ENCODE measurements at regions not wholly inside any gene's neighbourhood (a gene's known extent, or its start where the extent isn't known, plus 50 kb on each side); places are given as distances from the start of the nearest gene placed in this dataset.

DNA sequence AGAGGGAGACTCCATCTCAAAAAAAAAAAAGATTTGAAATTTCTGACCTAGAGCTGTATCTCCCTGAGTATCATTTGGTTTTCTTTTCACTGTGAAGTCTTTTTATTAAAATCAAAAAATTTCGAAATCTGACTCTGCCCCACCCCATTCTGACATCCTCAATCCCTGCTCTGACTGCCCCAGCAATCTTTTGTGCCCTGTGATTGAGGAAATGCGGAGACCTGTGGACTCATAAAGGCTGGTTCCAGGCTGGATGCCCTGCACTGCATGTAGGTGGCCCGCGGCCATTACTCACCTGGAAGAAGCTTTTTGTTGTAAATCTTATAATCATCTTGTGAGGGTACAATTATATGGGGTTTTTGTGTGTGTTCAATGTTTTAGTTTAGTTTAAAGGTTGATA is 147.3 kb upstream of the SEMA6D start:
- Histone ChIP-seq H3K27me3 (ENCODE audit: control insufficient read depth, insufficient read depth, low read length) (no peaks in the 10 kb centered on the region), H3K36me3 (replicated peaks; ENCODE audit: control insufficient read depth, insufficient read depth, low read length) (no peaks in the 10 kb centered on the region), H3K4me3 (ENCODE audit: insufficient read depth, low read depth, low read length) (no peak overlapping the region)
- peak; percentile 31 for DNase-seq

DNA sequence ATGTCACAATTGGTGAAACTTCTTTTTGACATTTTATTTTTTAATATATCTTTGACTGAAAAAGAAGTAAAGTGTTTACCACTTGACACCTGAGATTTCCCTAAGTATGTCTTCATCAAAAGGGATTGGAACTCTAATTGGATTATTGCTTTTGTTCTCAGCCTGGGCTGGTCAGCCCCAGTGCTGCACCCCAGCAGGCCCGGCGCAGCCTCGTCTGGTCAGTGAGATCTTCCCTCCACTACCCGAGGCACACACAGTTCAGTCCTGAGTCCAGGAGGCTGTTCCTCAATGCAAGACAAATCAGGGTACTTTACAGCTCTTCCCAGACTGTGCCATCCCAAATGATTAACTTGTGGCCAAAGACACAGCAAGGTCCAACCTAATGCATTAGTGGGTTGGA is 146.9 kb upstream of the SEMA6D start:
- H3K4me3 ChIP-seq (ENCODE audit: insufficient read depth, low read depth, low read length), result no peak overlapping the region
- H3K27me3 ChIP-seq (ENCODE audit: control insufficient read depth, insufficient read depth, low read length), result no peaks in the 10 kb centered on the region
- no peaks in the 10 kb centered on the region for H3K36me3 ChIP-seq (replicated peaks; ENCODE audit: control insufficient read depth, insufficient read depth, low read length)
- no peak for DNase-seq

DNA sequence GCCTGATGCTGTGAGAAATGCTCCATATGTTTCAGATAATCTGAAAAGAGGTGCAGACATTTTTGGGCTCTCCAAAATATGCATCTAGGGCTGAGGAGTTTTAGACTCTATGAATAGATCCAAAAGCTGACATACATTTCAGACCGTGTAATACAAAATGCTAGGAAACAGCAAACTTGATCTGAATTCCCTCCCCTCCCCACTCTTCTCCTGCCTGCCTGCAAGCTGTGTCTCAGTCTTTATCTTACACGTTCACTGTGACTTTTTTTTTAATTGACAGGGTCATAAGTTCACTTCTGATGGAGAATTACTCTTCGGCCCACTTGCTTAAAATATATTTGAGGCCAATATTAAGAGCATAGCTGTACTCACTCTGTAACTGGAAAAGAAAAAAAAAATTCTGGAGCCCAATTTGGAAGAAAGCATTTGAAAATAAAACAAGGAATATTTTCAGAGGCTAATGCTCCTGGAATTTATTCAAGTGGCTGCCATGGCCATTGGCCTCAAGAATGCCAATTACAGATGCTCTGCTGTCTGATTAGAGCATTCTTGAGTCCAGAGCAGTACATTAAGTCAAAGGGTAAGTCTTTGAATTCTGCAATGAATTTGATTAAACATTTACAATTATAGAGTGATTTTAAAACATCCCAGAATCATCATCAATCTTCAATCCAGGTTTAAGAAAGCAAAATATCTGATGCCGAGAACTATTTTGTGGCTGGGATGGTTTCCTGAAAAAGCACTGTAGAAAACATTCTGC is 146.2 kb upstream of the SEMA6D start:
- Histone ChIP-seq H3K36me3 (replicated peaks; ENCODE audit: control insufficient read depth, insufficient read depth, low read length) (no peaks in the 10 kb centered on the region), H3K27me3 (ENCODE audit: control insufficient read depth, insufficient read depth, low read length) (no peaks in the 10 kb centered on the region), H3K4me3 (ENCODE audit: insufficient read depth, low read depth, low read length) (no peak overlapping the region)
- DNase-seq, result no peak

DNA sequence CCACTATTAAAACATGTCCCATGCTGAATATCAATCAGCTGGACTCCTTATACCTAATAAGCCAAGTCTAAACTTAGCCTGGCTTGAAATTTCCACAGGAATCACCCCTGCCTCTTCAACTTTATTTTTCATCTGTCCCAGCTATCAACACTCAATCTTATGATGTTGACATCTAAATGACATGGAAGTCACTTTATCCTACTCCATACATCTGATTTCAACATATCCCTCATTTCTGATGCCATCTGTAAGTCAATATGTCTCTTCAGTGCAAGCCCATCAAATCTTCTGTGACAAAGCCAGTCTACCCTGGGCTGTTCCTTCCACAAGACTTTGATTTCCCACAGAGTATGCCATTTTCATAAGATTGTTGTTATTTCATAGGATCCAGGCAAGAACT is 143.6 kb upstream of the SEMA6D start:
- Histone ChIP-seq H3K36me3 (replicated peaks; ENCODE audit: control insufficient read depth, insufficient read depth, low read length) (no peaks in the 10 kb centered on the region), H3K4me3 (ENCODE audit: insufficient read depth, low read depth, low read length) (no peak overlapping the region), H3K27me3 (ENCODE audit: control insufficient read depth, insufficient read depth, low read length) (no peaks in the 10 kb centered on the region)
- DNase-seq, result no peak

DNA sequence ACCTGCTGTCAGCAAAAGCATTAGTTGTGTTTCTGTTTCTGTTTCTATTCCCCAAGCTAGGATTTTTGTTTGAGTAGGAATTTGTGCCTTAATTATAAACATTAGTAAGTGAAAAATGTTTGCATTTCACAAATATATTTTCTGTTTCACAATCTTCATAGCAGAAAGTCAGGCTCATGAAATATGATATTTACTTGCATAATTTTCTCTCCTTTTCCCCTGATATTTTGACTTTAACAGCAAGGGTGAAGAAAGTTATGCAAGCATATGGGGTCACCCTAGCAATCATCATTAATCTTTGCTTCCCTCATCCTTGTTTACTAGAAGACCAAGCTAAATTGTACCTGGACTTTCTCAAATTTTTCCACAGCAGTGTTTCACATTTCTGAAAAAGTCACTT is 140.3 kb upstream of the SEMA6D start:
- H3K27me3 ChIP-seq (ENCODE audit: control insufficient read depth, insufficient read depth, low read length), result no peaks in the 10 kb centered on the region
- H3K4me3 ChIP-seq (ENCODE audit: insufficient read depth, low read depth, low read length), result no peak overlapping the region
- no peak for DNase-seq
- H3K36me3 ChIP-seq (replicated peaks; ENCODE audit: control insufficient read depth, insufficient read depth, low read length), result no peaks in the 10 kb centered on the region

DNA sequence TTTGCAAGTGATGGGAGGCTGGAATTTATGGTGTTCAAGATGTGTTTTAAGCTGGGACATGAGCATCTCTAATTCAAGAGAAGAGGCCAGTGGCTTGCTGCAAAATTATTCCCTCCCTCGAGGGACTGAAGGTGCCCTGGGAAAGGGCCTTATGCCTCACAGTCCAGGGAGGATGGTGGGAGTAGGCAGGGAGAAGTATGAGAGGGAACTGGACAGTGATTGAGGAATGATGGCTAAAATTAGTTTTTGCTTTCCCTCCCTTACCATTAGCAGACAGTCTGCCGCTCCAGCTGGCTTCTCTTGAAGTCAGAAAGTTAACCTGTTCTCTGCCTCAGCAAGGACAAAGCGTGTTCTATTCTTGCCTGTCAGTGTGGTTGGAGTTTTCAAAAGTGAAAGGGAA is 139.8 kb upstream of the SEMA6D start:
- no peak overlapping the region for H3K4me3 ChIP-seq (ENCODE audit: insufficient read depth, low read depth, low read length)
- no peak for DNase-seq
- no peaks in the 10 kb centered on the region for H3K36me3 ChIP-seq (replicated peaks; ENCODE audit: control insufficient read depth, insufficient read depth, low read length)
- H3K27me3 ChIP-seq (ENCODE audit: control insufficient read depth, insufficient read depth, low read length), result no peaks in the 10 kb centered on the region

DNA sequence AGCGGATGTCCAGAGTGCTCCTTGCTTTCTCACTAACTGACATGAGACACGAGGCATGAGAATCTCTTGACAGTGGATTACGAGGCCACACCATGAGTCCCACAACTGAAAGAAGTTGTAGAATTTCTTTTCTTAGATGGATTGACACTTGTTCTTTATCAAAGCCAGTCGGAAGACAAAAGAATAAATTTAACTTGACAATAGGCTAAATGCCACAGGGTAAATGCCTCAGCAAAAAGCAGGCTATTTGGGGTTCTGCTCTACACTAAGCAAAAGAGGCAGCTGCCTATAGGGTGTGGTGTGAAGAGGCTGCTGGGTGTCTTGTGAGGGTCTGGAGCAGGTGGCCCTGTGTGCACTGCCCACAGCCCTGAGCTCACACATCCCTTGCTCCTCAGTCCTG is 135.1 kb upstream of the SEMA6D start:
- Histone ChIP-seq H3K4me3 (ENCODE audit: insufficient read depth, low read depth, low read length) (no peak overlapping the region), H3K27me3 (ENCODE audit: control insufficient read depth, insufficient read depth, low read length) (no peaks in the 10 kb centered on the region), H3K36me3 (replicated peaks; ENCODE audit: control insufficient read depth, insufficient read depth, low read length) (no peaks in the 10 kb centered on the region)
- no peak for DNase-seq

DNA sequence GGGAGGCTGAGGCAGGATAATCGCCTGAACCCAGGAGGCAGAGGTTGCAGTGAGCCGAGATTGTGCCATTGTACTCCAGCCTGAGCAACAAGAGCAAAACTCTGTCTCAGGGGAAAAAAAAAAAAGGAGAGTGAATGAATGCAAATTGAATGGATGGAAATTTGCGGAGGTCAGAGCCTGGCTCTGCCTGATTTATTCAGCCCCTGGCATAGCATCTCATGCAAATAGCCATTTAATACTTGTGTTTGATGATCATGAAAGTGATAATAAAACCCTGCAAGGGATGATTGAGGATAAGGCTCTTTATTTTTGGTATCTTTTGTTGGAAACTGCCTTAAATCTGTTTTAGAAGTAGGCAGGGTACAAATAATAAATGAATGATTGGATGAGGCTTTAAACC is 133.0 kb upstream of the SEMA6D start:
- no peak overlapping the region for H3K4me3 ChIP-seq (ENCODE audit: insufficient read depth, low read depth, low read length)
- H3K36me3 ChIP-seq (replicated peaks; ENCODE audit: control insufficient read depth, insufficient read depth, low read length), result no peaks in the 10 kb centered on the region
- no peak for DNase-seq
- no peaks in the 10 kb centered on the region for H3K27me3 ChIP-seq (ENCODE audit: control insufficient read depth, insufficient read depth, low read length)

DNA sequence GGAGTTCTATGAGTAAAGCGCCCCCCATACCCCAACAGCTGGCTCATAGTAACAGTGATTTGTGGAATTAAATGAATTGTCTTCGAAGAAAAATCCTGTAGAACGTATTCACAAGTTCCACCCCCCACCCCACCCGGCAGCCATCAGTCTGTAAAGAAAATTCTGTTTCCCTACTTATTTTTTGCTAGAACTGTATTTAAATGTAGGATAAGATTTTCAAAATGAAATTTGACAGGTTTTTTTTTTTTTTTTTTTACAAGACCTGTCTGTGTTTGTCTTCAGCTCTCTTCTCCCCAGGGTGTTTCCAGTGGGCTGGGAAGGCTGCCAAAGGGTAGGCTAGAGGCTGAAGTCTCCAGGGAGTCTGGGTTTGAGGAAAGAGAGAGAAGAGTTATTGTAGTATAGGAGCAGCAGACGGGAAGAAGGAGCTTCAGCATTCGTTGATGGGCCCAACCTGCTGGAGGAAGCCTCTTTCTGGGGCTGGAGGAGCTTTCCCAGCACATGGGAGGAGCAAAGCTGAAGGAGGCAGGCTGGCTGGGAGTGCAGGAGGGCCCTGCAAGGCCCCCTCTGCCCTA is 130.6 kb upstream of the SEMA6D start:
- no peaks in the 10 kb centered on the region for H3K27me3 ChIP-seq (ENCODE audit: control insufficient read depth, insufficient read depth, low read length)
- no peaks in the 10 kb centered on the region for H3K36me3 ChIP-seq (replicated peaks; ENCODE audit: control insufficient read depth, insufficient read depth, low read length)
- H3K4me3 ChIP-seq (ENCODE audit: insufficient read depth, low read depth, low read length), result no peak overlapping the region
- DNase-seq, result no peak

DNA sequence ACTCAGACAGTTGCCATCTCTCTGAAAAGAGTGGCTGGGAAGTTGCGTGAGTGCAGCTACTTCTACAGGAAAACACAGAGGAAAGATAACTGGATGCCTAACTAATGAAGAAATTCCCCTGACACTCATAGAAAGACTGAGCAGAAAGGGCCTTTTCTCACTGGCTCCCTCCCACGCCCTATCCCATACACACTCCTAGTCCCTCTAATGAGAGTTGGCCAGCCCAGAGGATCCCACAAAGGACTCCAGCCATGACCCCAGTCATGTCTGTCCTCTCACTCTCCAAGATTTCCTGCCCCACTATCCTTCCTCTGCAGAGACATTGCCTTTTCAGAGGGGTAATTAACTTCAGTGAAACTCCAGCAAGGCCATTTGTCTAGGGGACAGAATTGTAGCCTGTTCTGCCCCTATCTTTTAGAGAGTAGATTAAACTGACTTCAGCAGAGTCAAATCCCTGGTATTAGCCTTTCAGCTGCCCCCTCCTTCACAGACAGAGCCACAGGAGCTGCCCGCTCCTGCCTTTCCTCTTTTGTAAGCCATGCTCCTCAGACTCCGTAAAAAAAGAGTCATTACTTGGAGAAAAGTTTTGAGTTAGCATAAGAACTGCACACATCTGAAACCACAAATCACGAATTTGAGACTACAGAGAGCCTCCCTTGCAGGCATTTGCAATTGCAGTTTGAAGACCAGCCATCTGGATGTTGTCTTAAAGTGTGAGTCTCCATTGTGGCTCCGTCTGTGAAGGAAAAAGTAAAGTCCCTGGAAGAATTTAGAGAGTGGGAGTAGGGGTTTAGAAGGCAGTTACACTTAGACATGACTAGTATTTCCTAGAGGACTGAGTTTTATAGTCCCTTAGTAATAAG is 129.1 kb upstream of the SEMA6D start:
- Histone ChIP-seq H3K4me3 (ENCODE audit: insufficient read depth, low read depth, low read length) (no peak overlapping the region), H3K27me3 (ENCODE audit: control insufficient read depth, insufficient read depth, low read length) (no peaks in the 10 kb centered on the region), H3K36me3 (replicated peaks; ENCODE audit: control insufficient read depth, insufficient read depth, low read length) (no peaks in the 10 kb centered on the region)
- DNase-seq, result no peak

DNA sequence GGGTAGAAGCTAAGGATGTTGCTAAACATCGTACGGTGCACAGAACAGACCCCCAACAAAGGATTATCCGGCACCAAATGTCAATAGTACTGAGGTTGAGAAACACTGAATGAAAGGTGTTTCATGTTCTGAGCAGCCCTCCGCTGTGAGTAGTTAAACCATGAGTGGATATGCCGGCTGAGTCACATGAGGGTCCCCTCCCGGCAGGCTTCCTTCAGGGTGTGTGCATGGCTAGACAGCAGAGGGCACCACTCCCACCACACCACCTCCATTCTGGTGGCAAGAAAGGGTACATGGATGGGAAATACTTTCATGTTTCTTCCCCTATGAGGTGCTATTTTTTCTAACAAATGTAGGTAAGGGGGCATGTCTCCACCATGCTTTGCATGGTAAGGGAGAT is 128.3 kb upstream of the SEMA6D start:
- peak; percentile 35 for DNase-seq
- H3K27me3 ChIP-seq (ENCODE audit: control insufficient read depth, insufficient read depth, low read length), result no peaks in the 10 kb centered on the region
- H3K4me3 ChIP-seq (ENCODE audit: insufficient read depth, low read depth, low read length), result no peak overlapping the region
- no peaks in the 10 kb centered on the region for H3K36me3 ChIP-seq (replicated peaks; ENCODE audit: control insufficient read depth, insufficient read depth, low read length)

DNA sequence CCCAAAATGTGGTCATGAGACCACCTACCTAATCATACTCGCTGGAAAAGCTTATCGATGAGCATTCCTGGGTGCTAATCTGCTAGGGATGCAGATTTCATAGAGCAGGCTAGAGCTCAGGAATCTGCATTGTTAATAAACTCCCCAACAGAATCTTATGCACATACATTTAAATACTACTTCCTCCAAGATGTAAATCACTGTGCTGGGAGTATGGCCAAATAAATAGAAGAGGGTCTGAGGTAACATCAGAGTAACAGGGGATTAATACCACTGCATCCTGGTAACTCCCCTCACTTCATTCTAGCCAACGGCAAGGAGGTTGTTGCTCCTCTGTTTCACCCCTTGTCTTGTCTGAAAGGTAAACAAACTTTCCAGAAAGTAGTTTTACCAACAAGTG is 118.3 kb upstream of the SEMA6D start:
- H3K4me3 ChIP-seq (ENCODE audit: insufficient read depth, low read depth, low read length), result no peak overlapping the region
- no peaks in the 10 kb centered on the region for H3K27me3 ChIP-seq (ENCODE audit: control insufficient read depth, insufficient read depth, low read length)
- no peak for DNase-seq
- no peaks in the 10 kb centered on the region for H3K36me3 ChIP-seq (replicated peaks; ENCODE audit: control insufficient read depth, insufficient read depth, low read length)

DNA sequence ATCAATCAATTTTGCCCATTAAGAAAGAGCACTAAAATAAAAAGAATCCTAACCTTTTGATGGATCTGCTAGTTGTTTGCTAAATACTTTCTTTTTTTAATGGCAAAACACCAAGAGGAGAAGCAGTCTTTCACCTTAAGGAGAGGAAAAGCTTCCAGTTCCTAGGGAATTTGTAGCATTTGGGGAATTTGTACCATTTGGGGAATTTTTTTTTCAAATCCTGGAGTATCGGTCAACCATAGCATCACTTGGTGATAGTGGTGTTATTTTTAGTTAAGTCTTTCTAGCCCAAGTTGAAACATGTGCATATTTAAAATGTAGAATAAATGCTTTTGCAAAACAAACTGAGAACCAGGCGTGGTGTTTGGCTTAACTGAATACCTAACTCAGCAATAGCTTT is 117.5 kb upstream of the SEMA6D start:
- DNase-seq, result no peak
- Histone ChIP-seq H3K36me3 (replicated peaks; ENCODE audit: control insufficient read depth, insufficient read depth, low read length) (no peaks in the 10 kb centered on the region), H3K4me3 (ENCODE audit: insufficient read depth, low read depth, low read length) (no peak overlapping the region), H3K27me3 (ENCODE audit: control insufficient read depth, insufficient read depth, low read length) (no peaks in the 10 kb centered on the region)

DNA sequence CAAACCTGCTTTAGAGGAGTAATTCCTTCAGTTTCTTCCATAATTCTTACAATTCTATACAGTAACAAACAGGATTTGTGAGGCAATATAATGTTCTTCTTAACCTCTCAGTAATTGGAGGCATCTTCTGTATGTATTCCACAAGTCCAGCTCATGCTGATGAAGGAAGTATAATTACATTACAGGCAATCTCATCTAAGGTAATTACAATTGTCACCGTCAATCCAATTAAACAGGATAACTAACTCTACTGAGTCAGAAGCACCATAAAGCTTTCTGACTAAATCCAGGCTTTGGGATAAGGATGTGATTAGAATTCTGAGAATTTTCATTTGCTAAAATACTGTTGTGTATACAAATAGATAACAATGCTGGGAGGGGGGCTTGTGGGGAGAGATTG is 115.2 kb upstream of the SEMA6D start:
- H3K27me3 ChIP-seq (ENCODE audit: control insufficient read depth, insufficient read depth, low read length), result no peaks in the 10 kb centered on the region
- H3K4me3 ChIP-seq (ENCODE audit: insufficient read depth, low read depth, low read length), result no peak overlapping the region
- DNase-seq, result no peak
- no peaks in the 10 kb centered on the region for H3K36me3 ChIP-seq (replicated peaks; ENCODE audit: control insufficient read depth, insufficient read depth, low read length)

DNA sequence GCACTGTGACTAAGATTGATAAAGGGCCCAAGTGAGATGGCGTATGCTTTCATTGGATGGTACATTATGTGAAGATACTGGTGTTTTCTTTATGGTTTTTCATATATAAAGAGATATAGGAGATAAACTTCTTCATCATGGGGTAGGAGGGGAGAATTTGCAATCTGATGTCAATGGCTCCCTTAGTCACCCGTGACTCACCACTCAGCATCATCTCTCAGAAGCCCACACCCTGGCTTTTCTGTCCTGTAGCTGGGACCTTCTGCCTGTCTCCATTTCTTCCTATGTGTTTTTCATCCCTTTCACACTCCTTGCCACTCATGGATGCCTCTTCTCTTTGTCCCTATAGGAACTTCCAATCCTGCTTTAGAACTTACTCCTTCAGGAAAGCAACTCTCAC is 114.3 kb upstream of the SEMA6D start:
- Histone ChIP-seq H3K4me3 (ENCODE audit: insufficient read depth, low read depth, low read length) (no peak overlapping the region), H3K27me3 (ENCODE audit: control insufficient read depth, insufficient read depth, low read length) (no peaks in the 10 kb centered on the region), H3K36me3 (replicated peaks; ENCODE audit: control insufficient read depth, insufficient read depth, low read length) (no peaks in the 10 kb centered on the region)
- no peak for DNase-seq

Measured in H7 (cell line).